ENCODE measurements at regions not wholly inside any gene's neighbourhood (a gene's known extent, or its start where the extent isn't known, plus 50 kb on each side); places are given as distances from the start of the nearest gene placed in this dataset.

GRCh38 chr11:115939104-115939730, 435.0 kb upstream of the CADM1 start:
- no peaks in the 10 kb centered on the region for H3K9me3 ChIP-seq
- no peaks in the 10 kb centered on the region for H3K36me3 ChIP-seq (replicated peaks in 1 of 2; ENCODE audit: insufficient read depth in 1 of 2, low read depth in 2 of 2)
- TF ChIP-seq, protein P1, sequence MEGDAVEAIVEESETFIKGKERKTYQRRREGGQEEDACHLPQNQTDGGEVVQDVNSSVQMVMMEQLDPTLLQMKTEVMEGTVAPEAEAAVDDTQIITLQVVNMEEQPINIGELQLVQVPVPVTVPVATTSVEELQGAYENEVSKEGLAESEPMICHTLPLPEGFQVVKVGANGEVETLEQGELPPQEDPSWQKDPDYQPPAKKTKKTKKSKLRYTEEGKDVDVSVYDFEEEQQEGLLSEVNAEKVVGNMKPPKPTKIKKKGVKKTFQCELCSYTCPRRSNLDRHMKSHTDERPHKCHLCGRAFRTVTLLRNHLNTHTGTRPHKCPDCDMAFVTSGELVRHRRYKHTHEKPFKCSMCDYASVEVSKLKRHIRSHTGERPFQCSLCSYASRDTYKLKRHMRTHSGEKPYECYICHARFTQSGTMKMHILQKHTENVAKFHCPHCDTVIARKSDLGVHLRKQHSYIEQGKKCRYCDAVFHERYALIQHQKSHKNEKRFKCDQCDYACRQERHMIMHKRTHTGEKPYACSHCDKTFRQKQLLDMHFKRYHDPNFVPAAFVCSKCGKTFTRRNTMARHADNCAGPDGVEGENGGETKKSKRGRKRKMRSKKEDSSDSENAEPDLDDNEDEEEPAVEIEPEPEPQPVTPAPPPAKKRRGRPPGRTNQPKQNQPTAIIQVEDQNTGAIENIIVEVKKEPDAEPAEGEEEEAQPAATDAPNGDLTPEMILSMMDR (IDR thresholded peaks at IDR 0.05): no peak
- TF ChIP-seq POLR2A (IDR thresholded peaks at IDR 0.05): no peak
- WGBS, 2 donors: 37 to 48% methylated on average over 6 of the region's 6 CpGs
- no peaks in the 10 kb centered on the region for H3K27me3 ChIP-seq
- intact Hi-C loops (cut with DNase I): no loop called here
- ATAC-seq (no peak), DNase-seq (no peak)
- no peaks in the 10 kb centered on the region for H3K4me1 ChIP-seq
- H3K4me3 ChIP-seq: no peak overlapping the region
- H3K27ac ChIP-seq: no peak overlapping the region

GRCh38 chr11:115933564-115933963, 429.3 kb upstream of the CADM1 start:
- no peaks in the 10 kb centered on the region for H3K36me3 ChIP-seq (replicated peaks in 1 of 2; ENCODE audit: insufficient read depth in 1 of 2, low read depth in 2 of 2)
- ATAC-seq (no peak), DNase-seq (no peak)
- no peaks in the 10 kb centered on the region for H3K27me3 ChIP-seq
- H3K4me3 ChIP-seq: no peak overlapping the region
- no peaks in the 10 kb centered on the region for H3K9me3 ChIP-seq
- H3K27ac ChIP-seq: no peak overlapping the region
- H3K4me1 ChIP-seq: no peaks in the 10 kb centered on the region
- WGBS, 2 donors: 74 to 80% methylated on average over 4 of the region's 4 CpGs
- TF ChIP-seq, protein P1 (IDR thresholded peaks at IDR 0.05): no peak
- no peak for TF ChIP-seq POLR2A (IDR thresholded peaks at IDR 0.05)
- intact Hi-C loops (cut with DNase I): no loop called here

- WGBS, 2 donors: 79 to 84% methylated on average over 1 of the region's 1 CpG
- Histone ChIP-seq H3K27ac (peak overlapping the region in 1 of 4 donors; percentile 25), H3K36me3 (replicated peaks in 1 of 2; ENCODE audit: insufficient read depth in 1 of 2, low read depth in 2 of 2) (no peaks in the 10 kb centered on the region), H3K4me3 (no peak overlapping the region), H3K9me3 (no peaks in the 10 kb centered on the region), H3K4me1 (no peaks in the 10 kb centered on the region), H3K27me3 (no peaks in the 10 kb centered on the region)
- no peak for TF ChIP-seq POLR2A (IDR thresholded peaks at IDR 0.05)
- no peak for DNase-seq
- intact Hi-C loops (cut with DNase I): no loop called here
- no peak for ATAC-seq
These were observed 427.4 kb upstream of the CADM1 start for GRCh38 chr11:115931548-115932083.

DNA sequence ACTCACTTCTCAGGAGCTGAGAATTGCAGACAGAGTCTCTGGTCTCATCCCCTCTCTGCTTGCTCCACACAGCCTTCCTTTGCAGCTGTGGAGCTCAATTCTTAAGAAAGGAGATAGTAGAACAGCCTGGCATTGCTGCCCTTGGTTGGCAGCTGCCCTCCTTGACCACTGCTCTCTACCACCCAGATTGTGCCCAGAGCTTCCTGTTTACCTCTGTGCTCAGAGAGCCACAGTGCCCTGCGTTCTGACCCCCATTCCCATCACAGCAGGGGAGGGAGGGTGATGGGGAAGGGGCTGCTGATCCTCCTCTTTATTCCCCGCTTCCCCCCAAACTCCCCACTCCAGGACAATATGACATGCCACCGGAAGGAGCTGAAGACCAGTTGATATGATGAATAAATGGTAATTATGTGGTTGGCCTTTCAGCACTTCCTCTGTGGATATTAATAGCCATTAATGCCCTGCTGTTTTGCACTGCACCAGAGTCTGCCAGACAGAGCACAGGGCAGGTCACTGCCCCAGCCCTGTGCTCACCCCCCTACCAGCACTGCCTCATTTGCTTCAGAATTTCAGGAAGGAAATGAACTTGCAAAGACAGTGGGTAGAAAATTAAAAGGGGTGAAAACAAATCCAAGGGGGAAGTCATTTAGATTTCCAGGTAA, 426.8 kb upstream of the CADM1 start:
- Histone ChIP-seq H3K27me3 (no peaks in the 10 kb centered on the region), H3K4me1 (no peaks in the 10 kb centered on the region), H3K36me3 (replicated peaks in 1 of 2; ENCODE audit: insufficient read depth in 1 of 2, low read depth in 2 of 2) (no peaks in the 10 kb centered on the region), H3K27ac (peak overlapping the region in 1 of 4 donors; percentile 25), H3K4me3 (no peak overlapping the region), H3K9me3 (no peaks in the 10 kb centered on the region)
- intact Hi-C loops (cut with DNase I): no loop called here
- 22 to 45% methylated on average over 3 of the region's 3 CpGs for WGBS, 2 donors
- ATAC-seq: no peak
- TF ChIP-seq, protein P1 (IDR thresholded peaks at IDR 0.05): no peak
- no peak for TF ChIP-seq POLR2A (IDR thresholded peaks at IDR 0.05)
- peak in 1 of 4 donors; percentile 53 for DNase-seq

GRCh38 chr11:115930291-115930690, 426.1 kb upstream of the CADM1 start:
- no peaks in the 10 kb centered on the region for H3K9me3 ChIP-seq
- intact Hi-C loops (cut with DNase I): no loop called here
- no peaks in the 10 kb centered on the region for H3K27me3 ChIP-seq
- 29 to 50% methylated on average over 2 of the region's 2 CpGs for WGBS, 2 donors
- DNase-seq: no peak
- no peaks in the 10 kb centered on the region for H3K36me3 ChIP-seq (replicated peaks in 1 of 2; ENCODE audit: insufficient read depth in 1 of 2, low read depth in 2 of 2)
- peak; percentile 24 for ATAC-seq
- TF ChIP-seq, protein P1 (IDR thresholded peaks at IDR 0.05): no peak
- TF ChIP-seq POLR2A (IDR thresholded peaks at IDR 0.05): no peak
- H3K4me1 ChIP-seq: no peaks in the 10 kb centered on the region
- H3K27ac ChIP-seq: no peak overlapping the region
- no peak overlapping the region for H3K4me3 ChIP-seq
